ENCODE measurements at regions not wholly inside any gene's neighbourhood (a gene's known extent, or its start where the extent isn't known, plus 50 kb on each side); places are given as distances from the start of the nearest gene placed in this dataset.

DNA sequence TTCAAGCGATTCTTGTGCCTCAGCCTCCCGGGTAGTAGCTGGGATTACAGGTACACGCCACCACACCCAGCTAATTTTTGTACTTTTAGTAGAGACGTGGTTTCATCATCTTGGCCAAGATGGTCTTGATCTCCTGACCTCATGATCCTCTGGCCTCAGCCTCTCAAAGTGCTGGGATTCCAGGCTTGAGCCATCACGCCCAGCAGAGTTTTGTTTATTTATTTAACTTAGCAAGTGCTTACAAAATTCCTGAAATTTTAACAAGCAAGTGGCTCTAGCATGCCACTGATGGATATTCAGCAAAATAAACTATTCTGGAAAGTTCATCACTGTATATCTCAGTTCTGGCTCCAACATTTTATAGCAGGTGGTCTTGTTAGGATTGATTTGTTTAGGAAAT, 585.9 kb downstream of the OTOL1 start:
- H3K9me3 ChIP-seq (replicated peaks; ENCODE audit: control insufficient read depth, insufficient read depth, low read length) = no peaks in the 10 kb centered on the region
- no TSS peak for BruUV-seq (replicated peaks)
- TF ChIP-seq RELA (IDR thresholded peaks at IDR 0.05; ENCODE audit: borderline replicate concordance, partially characterized antibody) (no peak), CHD4 (IDR thresholded peaks at IDR 0.05) (no peak), TCF12 (IDR thresholded peaks at IDR 0.05; ENCODE audit: low read depth, low read length) (no peak), YY1 (IDR thresholded peaks at IDR 0.05; ENCODE audit: low read depth, low read length) (no peak), NFXL1 (IDR thresholded peaks at IDR 0.05; ENCODE audit: borderline replicate concordance) (no peak), SMARCA5 (IDR thresholded peaks at IDR 0.05) (no peak), RUNX3 (IDR thresholded peaks at IDR 0.05; ENCODE audit: low read length) (no peak), PAX5 (IDR thresholded peaks at IDR 0.05; ENCODE audit: borderline replicate concordance, low read depth, low read length) (no peak), ZNF207 (IDR thresholded peaks at IDR 0.05; ENCODE audit: borderline replicate concordance) (no peak), LARP7 (IDR thresholded peaks at IDR 0.05) (no peak)
- TF ChIP-seq, protein P1, sequence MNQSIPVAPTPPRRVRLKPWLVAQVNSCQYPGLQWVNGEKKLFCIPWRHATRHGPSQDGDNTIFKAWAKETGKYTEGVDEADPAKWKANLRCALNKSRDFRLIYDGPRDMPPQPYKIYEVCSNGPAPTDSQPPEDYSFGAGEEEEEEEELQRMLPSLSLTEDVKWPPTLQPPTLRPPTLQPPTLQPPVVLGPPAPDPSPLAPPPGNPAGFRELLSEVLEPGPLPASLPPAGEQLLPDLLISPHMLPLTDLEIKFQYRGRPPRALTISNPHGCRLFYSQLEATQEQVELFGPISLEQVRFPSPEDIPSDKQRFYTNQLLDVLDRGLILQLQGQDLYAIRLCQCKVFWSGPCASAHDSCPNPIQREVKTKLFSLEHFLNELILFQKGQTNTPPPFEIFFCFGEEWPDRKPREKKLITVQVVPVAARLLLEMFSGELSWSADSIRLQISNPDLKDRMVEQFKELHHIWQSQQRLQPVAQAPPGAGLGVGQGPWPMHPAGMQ (IDR thresholded peaks at IDR 0.05; ENCODE audit: borderline replicate concordance) = no peak
- TF ChIP-seq, protein P2, sequence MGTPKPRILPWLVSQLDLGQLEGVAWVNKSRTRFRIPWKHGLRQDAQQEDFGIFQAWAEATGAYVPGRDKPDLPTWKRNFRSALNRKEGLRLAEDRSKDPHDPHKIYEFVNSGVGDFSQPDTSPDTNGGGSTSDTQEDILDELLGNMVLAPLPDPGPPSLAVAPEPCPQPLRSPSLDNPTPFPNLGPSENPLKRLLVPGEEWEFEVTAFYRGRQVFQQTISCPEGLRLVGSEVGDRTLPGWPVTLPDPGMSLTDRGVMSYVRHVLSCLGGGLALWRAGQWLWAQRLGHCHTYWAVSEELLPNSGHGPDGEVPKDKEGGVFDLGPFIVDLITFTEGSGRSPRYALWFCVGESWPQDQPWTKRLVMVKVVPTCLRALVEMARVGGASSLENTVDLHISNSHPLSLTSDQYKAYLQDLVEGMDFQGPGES (IDR thresholded peaks at IDR 0.05) = no peak
- TF ChIP-seq, protein P3, sequence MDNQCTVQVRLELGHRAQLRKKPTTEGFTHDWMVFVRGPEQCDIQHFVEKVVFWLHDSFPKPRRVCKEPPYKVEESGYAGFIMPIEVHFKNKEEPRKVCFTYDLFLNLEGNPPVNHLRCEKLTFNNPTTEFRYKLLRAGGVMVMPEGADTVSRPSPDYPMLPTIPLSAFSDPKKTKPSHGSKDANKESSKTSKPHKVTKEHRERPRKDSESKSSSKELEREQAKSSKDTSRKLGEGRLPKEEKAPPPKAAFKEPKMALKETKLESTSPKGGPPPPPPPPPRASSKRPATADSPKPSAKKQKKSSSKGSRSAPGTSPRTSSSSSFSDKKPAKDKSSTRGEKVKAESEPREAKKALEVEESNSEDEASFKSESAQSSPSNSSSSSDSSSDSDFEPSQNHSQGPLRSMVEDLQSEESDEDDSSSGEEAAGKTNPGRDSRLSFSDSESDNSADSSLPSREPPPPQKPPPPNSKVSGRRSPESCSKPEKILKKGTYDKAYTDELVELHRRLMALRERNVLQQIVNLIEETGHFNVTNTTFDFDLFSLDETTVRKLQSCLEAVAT (IDR thresholded peaks at IDR 0.05) = no peak
- ChIA-PET SMC1A (ENCODE audit: uncharacterized antibody, unreplicated experiment) (no interaction called here), CTCF (no interaction called here), RAD21 (ENCODE audit: unreplicated experiment) (no interaction called here), POLR2A (no interaction called here)
- H3K4me1 ChIP-seq (ENCODE audit: control insufficient read depth, insufficient read depth, low read length) = no peaks in the 10 kb centered on the region
- H3K79me2 ChIP-seq (ENCODE audit: control insufficient read depth, insufficient read depth, low read length) = no peaks in the 10 kb centered on the region
- FAIRE-seq (no peak), ATAC-seq (no peak), DNase-seq (ENCODE audit: low read depth, low spot score) (no peak)
- no peak overlapping the region for H3K27ac ChIP-seq (ENCODE audit: control insufficient read depth, insufficient read depth)
- H2AFZ ChIP-seq (ENCODE audit: control insufficient read depth, low read depth, low read length) = no peak overlapping the region
- intact Hi-C loops (cut with micrococcal nuclease; ENCODE audit: unreplicated experiment) = no loop called here
- no peak overlapping the region for H3K4me2 ChIP-seq (ENCODE audit: control insufficient read depth, insufficient read depth)
- H3K4me3 ChIP-seq = no peak overlapping the region
- no peaks in the 10 kb centered on the region for H3K36me3 ChIP-seq (ENCODE audit: control insufficient read depth in 2 of 2, insufficient read depth in 2 of 2, low read length in 1 of 2)
- in situ Hi-C loops (cut with MboI) = no loop called here
- H3K27me3 ChIP-seq (replicated peaks in 1 of 2; ENCODE audit: control insufficient read depth in 2 of 2, insufficient read depth in 2 of 2, low read length in 1 of 2) = no peaks in the 10 kb centered on the region
- H4K20me1 ChIP-seq (ENCODE audit: control insufficient read depth, insufficient read depth) = no peaks in the 10 kb centered on the region
- no peak overlapping the region for H3K9ac ChIP-seq (ENCODE audit: control insufficient read depth, insufficient read depth, low read length)
- WGBS (ENCODE audit: insufficient coverage, insufficient replicate concordance, low lambda C conversion rate, missing lambda C conversion rate) = 25% methylated on average over 5 of the region's 5 CpGs
